Vagina (tissue), 2 donors: ENCODE measurements at regions not wholly inside any gene's neighbourhood (a gene's known extent, or its start where the extent isn't known, plus 50 kb on each side); places are given as distances from the start of the nearest gene placed in this dataset.

ENCODE experiments used
- DNase-seq, 2 donors: peaks; one replicate each; pipeline ENCODE4 v3.0.0-alpha.2; 2017; ENCODE audit errors: extremely low spot score in 2 of 2
- H3K27ac ChIP-seq: fragments of 200-600 bp; sonication (generic); one replicate; pipeline ENCODE4 v1.5.1; 2019
- H3K27me3 ChIP-seq: fragments of 200-600 bp; sonication (generic); one replicate; pipeline ENCODE4 v1.5.1; 2019
- H3K36me3 ChIP-seq, 2 donors: fragments of 200-600 bp; sonication (generic); one replicate each; pipeline ENCODE4 v1.5.1; 2017 to 2019
- H3K4me1 ChIP-seq: fragments of 200-600 bp; sonication (generic); one replicate; pipeline ENCODE4 v1.5.1; 2019
- H3K4me3 ChIP-seq, 2 donors: fragments of 200-600 bp; sonication (generic); 1 replicate in 1 of 2; 2 replicates in 1 of 2; pipeline ENCODE4 v1.5.1; 2016 to 2019
- H3K9me3 ChIP-seq: fragments of 200-600 bp; sonication (generic); one replicate; pipeline ENCODE4 v1.5.1; 2019
- POLR2A ChIP-seq, 2 donors: fragments of 450-650 bp; IDR thresholded peaks; one replicate each; pipeline ENCODE4 v1.6.1; 2017; ENCODE audit warnings: antibody characterized with exemption in 2 of 2, mild to moderate bottlenecking in 2 of 2, moderate library complexity in 2 of 2
- POLR2AphosphoS5 ChIP-seq, 2 donors: sonication (generic); formaldehyde crosslinking; IDR thresholded peaks; one replicate each; pipeline ENCODE4 v1.9.0; 2017; ENCODE audit warnings: antibody characterized with exemption in 2 of 2, mild to moderate bottlenecking in 2 of 2, low read depth in 1 of 2; ENCODE audit not compliant: insufficient read depth in 1 of 2
- intact Hi-C: fragments of 100-400 bp; cut with DNase I; formaldehyde crosslinking; loops from one replicate; pipeline ENCODE4 v1.15.1; 2023
- TF ChIP-seq, protein P1 (sequence below), 3 experiments: fragments of 450-650 bp in 2 of 3; fragments of 200-600 bp in 1 of 3; sonication (generic) in 1 of 3; IDR thresholded peaks; one replicate each; pipeline ENCODE4 v1.5.1; 2017 to 2019; ENCODE audit warnings: antibody characterized with exemption in 3 of 3, mild to moderate bottlenecking in 2 of 3, moderate library complexity in 2 of 3

DNA sequence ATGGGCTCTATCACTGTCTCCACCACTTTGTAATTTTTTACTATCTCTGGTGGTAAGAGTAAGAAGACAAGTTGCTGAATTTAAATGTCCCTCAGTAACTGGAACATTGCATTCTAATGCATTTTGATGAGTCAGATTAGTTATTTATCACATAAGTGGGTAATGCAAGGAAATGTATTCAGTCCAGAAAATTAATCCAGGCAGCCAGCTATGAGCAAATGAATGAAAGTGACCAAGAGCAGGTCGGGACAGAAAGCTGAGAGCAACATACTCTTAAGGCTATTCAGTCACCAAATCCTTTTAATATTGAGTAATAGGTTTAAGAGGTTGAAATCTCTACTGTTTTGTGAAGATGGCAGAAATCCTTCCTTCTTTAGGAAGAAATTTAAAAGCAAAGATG, 265.5 kb upstream of the PARD3B start:
- DNase-seq, result no peak
- H3K4me1 ChIP-seq, result no peaks in the 10 kb centered on the region
- no peak overlapping the region for H3K4me3 ChIP-seq
- intact Hi-C loops, result no loop called here
- H3K27me3 ChIP-seq, result no peaks in the 10 kb centered on the region
- H3K36me3 ChIP-seq, result no peaks in the 10 kb centered on the region
- no peak overlapping the region for H3K27ac ChIP-seq
- no peak for TF ChIP-seq POLR2A (IDR thresholded peaks at IDR 0.05)
- no peak for TF ChIP-seq POLR2AphosphoS5 (IDR thresholded peaks at IDR 0.05; ENCODE audit: insufficient read depth in 1 of 2, low read depth in 1 of 2)
- TF ChIP-seq, protein P1, sequence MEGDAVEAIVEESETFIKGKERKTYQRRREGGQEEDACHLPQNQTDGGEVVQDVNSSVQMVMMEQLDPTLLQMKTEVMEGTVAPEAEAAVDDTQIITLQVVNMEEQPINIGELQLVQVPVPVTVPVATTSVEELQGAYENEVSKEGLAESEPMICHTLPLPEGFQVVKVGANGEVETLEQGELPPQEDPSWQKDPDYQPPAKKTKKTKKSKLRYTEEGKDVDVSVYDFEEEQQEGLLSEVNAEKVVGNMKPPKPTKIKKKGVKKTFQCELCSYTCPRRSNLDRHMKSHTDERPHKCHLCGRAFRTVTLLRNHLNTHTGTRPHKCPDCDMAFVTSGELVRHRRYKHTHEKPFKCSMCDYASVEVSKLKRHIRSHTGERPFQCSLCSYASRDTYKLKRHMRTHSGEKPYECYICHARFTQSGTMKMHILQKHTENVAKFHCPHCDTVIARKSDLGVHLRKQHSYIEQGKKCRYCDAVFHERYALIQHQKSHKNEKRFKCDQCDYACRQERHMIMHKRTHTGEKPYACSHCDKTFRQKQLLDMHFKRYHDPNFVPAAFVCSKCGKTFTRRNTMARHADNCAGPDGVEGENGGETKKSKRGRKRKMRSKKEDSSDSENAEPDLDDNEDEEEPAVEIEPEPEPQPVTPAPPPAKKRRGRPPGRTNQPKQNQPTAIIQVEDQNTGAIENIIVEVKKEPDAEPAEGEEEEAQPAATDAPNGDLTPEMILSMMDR (IDR thresholded peaks at IDR 0.05), result no peak
- no peaks in the 10 kb centered on the region for H3K9me3 ChIP-seq

DNA sequence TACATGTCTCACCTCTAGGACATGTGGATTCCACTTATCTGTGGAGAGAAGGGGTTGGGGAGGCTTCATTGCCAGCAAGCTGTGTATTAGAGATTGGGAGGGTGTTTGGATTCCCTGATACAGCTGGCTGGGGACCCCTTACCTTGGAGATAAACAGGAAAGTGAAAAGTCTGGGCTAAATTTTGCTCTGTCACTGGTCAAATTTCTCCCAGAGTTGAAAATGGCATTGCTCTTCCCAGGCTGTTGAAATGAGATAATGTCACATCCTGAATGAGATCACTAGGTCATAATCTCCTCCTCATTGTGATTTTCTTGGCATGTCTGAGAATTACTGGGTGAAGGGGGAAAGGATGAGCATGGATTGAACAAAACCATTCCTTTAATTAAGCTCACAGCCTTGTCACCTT, 265.0 kb upstream of the PARD3B start:
- TF ChIP-seq POLR2AphosphoS5 (IDR thresholded peaks at IDR 0.05; ENCODE audit: insufficient read depth in 1 of 2, low read depth in 1 of 2) (no peak), POLR2A (IDR thresholded peaks at IDR 0.05) (no peak)
- TF ChIP-seq, protein P1 (IDR thresholded peaks at IDR 0.05), result no peak
- Histone ChIP-seq H3K4me3 (no peak overlapping the region), H3K27ac (no peak overlapping the region), H3K27me3 (no peaks in the 10 kb centered on the region), H3K4me1 (no peaks in the 10 kb centered on the region), H3K36me3 (no peaks in the 10 kb centered on the region), H3K9me3 (no peaks in the 10 kb centered on the region)
- intact Hi-C loops, result no loop called here
- no peak for DNase-seq

DNA sequence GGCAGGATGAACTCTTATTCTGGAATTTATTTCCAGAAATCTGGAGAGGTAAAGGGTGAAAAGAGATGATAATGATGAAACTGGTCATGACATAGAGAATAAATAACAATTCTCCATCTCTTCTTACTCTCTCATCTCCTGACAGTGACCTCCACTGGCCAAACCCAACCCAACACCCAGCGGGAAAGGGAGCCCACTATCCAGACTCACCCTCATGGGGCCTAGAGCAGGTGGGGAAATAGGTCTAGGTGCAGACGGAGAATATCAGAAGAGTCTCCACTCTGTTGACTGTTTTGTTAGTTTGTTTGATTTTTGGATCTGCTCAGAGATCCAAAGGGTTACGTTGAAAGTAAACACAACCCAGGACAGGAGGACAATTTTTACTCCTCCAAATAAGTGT, 263.2 kb upstream of the PARD3B start:
- no peak for DNase-seq
- intact Hi-C loops, result no loop called here
- no peak for TF ChIP-seq POLR2A (IDR thresholded peaks at IDR 0.05)
- Histone ChIP-seq H3K27ac (no peak overlapping the region), H3K27me3 (no peaks in the 10 kb centered on the region), H3K4me1 (no peaks in the 10 kb centered on the region), H3K9me3 (no peaks in the 10 kb centered on the region), H3K36me3 (no peaks in the 10 kb centered on the region), H3K4me3 (no peak overlapping the region)

- Histone ChIP-seq H3K4me3 (no peak overlapping the region), H3K4me1 (no peaks in the 10 kb centered on the region), H3K9me3 (no peaks in the 10 kb centered on the region), H3K27ac (no peak overlapping the region), H3K27me3 (no peaks in the 10 kb centered on the region), H3K36me3 (no peaks in the 10 kb centered on the region)
- no peak for DNase-seq
- no peak for TF ChIP-seq POLR2AphosphoS5 (IDR thresholded peaks at IDR 0.05; ENCODE audit: insufficient read depth in 1 of 2, low read depth in 1 of 2)
- no peak for TF ChIP-seq POLR2A (IDR thresholded peaks at IDR 0.05)
- TF ChIP-seq, protein P1 (IDR thresholded peaks at IDR 0.05), result no peak
- intact Hi-C loops, result no loop called here
Measured at GRCh38 chr2:204282525-204282924, 262.8 kb upstream of the PARD3B start.

GRCh38 chr2:204289066-204289465, 256.2 kb upstream of the PARD3B start:
- TF ChIP-seq, protein P1 (IDR thresholded peaks at IDR 0.05), result no peak
- TF ChIP-seq POLR2AphosphoS5 (IDR thresholded peaks at IDR 0.05; ENCODE audit: insufficient read depth in 1 of 2, low read depth in 1 of 2), result no peak
- no peak for TF ChIP-seq POLR2A (IDR thresholded peaks at IDR 0.05)
- Histone ChIP-seq H3K27me3 (no peaks in the 10 kb centered on the region), H3K36me3 (no peaks in the 10 kb centered on the region), H3K27ac (no peak overlapping the region), H3K4me3 (no peak overlapping the region), H3K9me3 (no peaks in the 10 kb centered on the region), H3K4me1 (no peaks in the 10 kb centered on the region)
- intact Hi-C loops, result no loop called here
- no peak for DNase-seq

DNA sequence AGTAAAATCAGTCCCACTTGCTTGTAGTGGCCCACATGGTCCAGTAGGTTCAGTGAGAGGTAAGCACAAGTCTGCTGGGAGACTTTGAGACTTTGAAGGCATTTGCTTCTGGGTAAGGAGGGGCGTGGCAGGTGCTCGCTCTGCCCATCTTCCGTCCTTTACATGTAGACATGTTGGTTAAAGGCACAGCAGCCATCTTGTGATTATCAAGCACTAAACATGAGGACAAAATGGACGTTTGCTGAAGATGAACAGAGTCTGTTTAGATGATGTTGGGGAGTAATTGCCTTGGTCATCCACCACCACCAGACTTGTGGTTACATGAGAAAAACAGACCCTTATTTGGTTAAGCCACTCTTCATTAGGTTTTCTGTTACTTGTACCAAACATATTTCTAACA, 252.8 kb upstream of the PARD3B start:
- intact Hi-C loops, result no loop called here
- H3K4me1 ChIP-seq, result no peaks in the 10 kb centered on the region
- no peak for DNase-seq
- H3K4me3 ChIP-seq, result no peak overlapping the region
- H3K27ac ChIP-seq, result no peak overlapping the region
- no peaks in the 10 kb centered on the region for H3K9me3 ChIP-seq
- TF ChIP-seq, protein P1 (IDR thresholded peaks at IDR 0.05), result no peak
- TF ChIP-seq POLR2A (IDR thresholded peaks at IDR 0.05), result no peak
- TF ChIP-seq POLR2AphosphoS5 (IDR thresholded peaks at IDR 0.05; ENCODE audit: insufficient read depth in 1 of 2, low read depth in 1 of 2), result no peak
- H3K36me3 ChIP-seq, result no peaks in the 10 kb centered on the region
- H3K27me3 ChIP-seq, result no peaks in the 10 kb centered on the region
